ENCODE measurements at regions not wholly inside any gene's neighbourhood (a gene's known extent, or its start where the extent isn't known, plus 50 kb on each side); places are given as distances from the start of the nearest gene placed in this dataset.
"Not testable (repeated sequence)": the region's sequence is repeated elsewhere in the genome, so short reads cannot be mapped to it uniquely, and the experiment has no call there.

- no peak for DNase-seq
Observed at GRCh38 chr2:126228531-126228930, 427.4 kb upstream of the GYPC start.

GRCh38 chr2:126238251-126238650 lies 417.7 kb upstream of the GYPC start:
- DNase-seq: no peak

DNA sequence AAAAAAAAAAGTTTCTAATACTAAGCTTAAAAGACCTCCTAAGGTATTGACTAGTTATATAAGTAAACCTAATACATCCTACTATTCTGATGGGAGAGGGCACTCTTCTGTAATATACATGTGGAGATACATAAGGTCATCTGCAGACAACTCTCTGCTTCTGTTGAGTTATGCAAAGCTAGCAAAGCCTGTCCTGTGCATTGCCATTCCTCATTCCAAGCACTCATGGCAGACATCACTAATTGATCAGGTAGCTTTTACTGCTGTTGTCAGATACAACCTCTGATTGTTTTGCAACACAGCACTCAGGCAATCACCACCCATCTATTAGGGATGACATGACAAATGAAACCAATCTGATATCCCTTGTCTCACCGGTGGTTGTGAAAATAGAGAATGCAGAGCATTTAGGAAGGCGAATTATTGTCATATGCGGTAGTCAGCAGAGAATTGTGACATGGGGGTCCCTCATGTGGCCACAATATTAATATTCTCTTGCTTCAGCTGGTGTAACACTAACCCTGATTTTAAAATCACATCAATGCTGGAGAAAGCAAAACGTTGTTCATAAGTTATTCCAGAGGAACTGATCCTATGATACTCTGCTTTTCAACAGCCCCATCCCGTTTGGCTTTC lies 416.5 kb upstream of the GYPC start:
- no peak for DNase-seq

GRCh38 chr2:126241001-126241400 lies 415.0 kb upstream of the GYPC start:
- DNase-seq: peak; percentile 39

- no peak for DNase-seq
Observed at GRCh38 chr2:126241411-126241810, 414.5 kb upstream of the GYPC start.

DNA sequence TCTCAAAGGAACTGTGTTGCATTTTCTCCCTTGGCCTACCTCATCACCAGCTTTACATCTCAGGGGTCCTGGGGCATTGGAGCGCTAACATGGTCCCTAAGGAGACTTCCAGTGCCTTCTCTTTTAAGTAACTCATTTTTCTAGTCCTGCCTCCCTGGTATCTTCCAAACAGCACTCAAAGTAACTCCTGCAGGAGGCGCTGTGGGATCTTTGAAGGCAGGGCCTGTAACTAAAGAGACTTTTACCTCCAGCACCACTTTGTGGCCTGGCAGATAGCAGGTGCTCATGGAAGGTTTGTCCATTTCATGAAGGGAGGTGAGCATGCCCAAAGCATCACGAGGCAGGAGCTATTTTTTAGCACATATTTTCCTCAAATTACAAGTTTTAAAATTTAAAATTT lies 411.0 kb upstream of the GYPC start:
- DNase-seq: peak; percentile 21

DNA sequence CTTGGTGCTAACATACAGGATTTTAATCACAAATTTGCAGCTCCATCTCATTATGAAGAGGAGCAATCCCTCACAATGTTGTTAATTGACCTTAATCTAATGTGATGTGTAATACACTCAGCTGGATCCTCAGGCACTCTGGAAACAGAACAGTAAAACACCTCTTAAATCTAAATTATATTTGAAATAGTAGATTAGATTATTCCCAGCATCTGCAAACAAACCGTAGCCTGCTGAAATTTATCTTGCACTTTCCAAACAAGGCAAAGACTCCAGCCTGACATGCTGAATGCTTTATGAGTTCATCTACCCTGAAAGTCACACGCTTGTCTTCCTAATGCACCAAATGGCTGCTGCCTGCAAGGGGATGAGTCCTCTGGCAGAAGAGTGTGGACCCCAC lies 402.3 kb upstream of the GYPC start:
- DNase-seq: no peak

DNA sequence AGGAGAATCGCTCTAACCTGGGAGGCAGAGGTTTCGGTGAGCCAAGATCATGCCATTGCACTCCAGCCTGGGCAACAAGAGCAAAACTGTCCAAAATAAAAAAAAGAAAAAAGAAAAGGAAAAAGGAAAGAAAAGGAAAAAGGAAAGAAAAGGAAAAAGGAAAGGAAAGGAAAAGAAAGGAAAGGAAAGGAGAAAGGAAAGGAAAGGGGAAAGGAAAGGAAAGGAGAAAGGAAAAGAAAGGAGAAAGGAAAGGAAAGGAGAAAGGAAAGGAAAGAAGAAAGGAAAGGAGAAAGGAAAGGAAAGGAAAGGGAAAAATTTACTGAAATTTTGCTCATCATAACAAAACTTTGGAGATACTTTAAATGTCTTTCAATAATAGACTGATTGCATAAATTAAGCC lies 391.3 kb upstream of the GYPC start:
- no peak for DNase-seq

- no peak for DNase-seq
Observed at GRCh38 chr2:126269911-126270310, 386.0 kb upstream of the GYPC start.

GRCh38 chr2:126270587-126270986 lies 385.4 kb upstream of the GYPC start:
- DNase-seq: no peak

DNA sequence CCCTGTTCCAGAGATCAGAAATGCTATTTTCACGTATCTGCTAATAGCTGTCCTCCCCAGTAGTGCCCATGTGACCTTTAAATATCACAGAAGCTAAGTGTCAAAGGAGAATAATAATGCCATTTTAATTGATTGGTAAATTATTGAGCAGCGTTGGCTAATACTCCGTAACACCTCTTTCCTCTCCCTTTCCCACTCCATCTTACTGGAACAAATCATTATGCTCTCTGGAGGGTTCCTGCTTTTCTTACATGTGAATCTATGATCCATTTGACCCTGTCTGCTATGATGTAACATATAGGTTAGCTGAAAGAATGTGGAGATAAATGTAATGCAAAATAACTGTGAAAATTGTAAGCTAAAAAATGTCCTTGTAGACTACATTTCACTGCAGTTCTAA lies 383.6 kb upstream of the GYPC start:
- no peak for DNase-seq

- DNase-seq: no peak
Observed at GRCh38 chr2:126275098-126275497, 380.9 kb upstream of the GYPC start.

GRCh38 chr2:126276268-126276667 lies 379.7 kb upstream of the GYPC start:
- not testable (repeated sequence) for DNase-seq

- DNase-seq: no peak
Observed at GRCh38 chr2:126288362-126288761, 367.6 kb upstream of the GYPC start.

GRCh38 chr2:126293962-126294361 lies 362.0 kb upstream of the GYPC start:
- DNase-seq: not testable (repeated sequence)

DNA sequence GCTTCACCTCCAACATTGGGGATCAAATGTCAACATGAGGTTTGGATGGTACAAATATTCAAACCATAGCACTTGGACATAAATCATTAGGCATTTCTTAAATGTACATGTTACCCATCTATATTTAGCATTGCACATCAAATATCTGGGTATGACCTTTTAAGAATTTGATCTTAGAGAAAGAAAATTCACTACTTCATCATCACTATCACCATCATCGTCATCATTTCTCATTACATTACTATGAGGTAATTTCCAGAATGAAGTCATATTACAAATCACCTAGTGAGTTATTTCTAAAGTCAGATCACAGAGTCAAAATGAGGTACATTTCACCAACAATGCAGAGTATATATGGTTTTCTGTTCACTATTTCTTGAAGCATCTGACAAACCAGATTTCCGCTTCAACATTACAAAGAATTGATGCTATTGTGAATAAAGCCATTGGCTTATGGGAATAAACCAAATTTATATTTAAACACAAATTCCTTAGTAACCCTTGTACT lies 356.4 kb upstream of the GYPC start:
- DNase-seq: no peak

DNA sequence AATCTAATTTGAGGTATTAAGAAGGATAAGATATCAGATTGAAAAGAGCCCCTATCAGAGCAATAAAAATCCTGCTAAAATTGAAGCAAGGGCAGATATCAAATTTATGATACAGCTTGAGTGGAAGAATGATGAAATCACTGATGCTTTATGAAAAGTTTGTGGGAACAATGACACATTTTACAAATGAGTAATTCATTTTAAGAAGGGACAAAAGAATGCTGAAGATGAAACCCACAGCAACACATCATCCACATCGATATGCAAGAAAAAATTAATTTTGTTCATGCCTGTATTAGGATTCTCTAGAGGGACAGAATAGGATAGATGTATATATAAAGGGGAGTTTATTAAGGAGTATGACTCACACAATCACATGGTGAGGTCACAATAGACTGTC lies 355.6 kb upstream of the GYPC start:
- no peak for DNase-seq

- DNase-seq: no peak
Observed at GRCh38 chr2:126302043-126302442, 353.9 kb upstream of the GYPC start.

- no peak for DNase-seq
Observed at GRCh38 chr2:126303113-126303512, 352.8 kb upstream of the GYPC start.

GRCh38 chr2:126304154-126304553 lies 351.8 kb upstream of the GYPC start:
- DNase-seq: no peak

DNA sequence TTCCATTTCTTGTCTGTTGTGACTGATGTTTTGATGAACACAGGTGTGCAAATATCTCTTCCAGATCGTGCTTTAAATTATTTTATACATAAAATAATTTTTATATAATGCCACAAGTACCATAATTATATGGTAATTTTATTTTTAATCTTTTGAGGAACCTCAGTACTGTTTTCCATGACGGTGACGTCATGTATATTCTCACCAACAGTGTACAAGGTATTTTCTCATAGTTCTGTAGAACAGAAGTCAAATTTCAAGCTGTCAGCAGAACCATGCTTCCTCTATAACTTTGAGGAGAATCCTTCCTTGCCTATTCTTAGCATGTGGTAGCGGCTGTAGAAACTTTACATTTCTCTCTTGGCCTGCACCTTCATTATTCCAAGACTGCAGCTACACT lies 349.4 kb upstream of the GYPC start:
- no peak for DNase-seq

DNA sequence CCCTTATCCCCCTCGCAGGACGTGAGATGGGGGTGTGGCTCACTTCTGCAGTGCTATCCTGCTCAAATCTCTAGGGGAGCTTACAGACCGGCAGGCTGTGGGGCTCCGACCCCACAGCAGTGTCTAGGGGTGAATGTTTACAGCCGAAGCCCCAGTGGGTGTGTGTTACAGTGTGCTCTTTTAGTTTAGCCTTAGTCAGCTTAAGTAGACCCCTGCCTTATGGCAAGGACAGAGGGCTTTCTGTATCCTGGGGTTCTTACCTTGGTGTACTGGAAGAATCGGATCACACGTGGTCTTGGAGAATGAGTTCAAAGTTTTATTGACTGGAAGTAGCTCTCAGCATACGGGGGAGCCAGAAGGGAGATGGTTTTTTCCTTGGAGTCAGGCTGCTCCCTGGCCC lies 348.2 kb upstream of the GYPC start:
- DNase-seq: no peak

GRCh38 chr2:126309185-126309584 lies 346.8 kb upstream of the GYPC start:
- DNase-seq: no peak

DNA sequence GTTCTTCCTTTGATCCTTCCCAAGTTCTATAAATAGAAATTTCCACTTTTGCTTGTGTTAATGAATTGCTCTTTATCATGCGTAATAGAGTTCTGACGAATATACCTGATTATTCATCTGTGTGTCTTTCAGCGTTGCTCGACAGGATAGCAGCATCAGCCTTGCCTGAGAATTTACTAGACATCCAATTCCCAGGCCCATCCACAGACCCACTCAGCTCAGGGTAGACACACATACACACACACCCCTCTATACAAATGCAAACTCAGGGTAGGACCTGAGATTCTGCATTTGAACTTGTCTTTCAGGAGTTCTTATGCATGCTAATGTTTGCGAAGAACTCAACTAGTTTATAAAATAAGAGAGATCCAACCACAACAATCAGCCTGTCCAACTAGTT lies 343.4 kb upstream of the GYPC start:
- DNase-seq: no peak

All from muscle of arm (tissue), 1 donor.